ENCODE measurements at regions not wholly inside any gene's neighbourhood (a gene's known extent, or its start where the extent isn't known, plus 50 kb on each side); places are given as distances from the start of the nearest gene placed in this dataset.

DNA sequence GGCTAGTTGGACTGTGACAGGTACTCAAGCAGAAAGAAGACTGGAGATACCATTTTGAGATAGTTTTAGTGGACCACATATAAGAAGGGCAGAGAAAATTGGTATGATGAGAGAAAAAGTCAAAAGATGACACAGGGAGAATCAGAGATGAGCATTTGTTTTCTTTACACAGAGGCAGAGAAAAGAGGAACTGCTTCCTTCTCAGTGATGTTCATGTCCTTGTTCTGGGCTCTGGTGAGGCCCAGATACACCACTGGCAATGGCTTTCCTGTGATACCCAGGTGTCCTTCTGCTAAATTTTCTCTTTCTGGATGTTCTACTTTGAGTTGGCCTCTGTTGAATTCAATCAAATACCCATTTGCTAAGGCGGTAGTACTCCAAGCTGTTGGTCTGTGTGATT, 1782.7 kb upstream of the SEL1L start:
- CTCF ChIA-PET = interaction anchor here (0.7 to 1.1 kb wide), 2 partner anchors 16 to 22 kb away, joined by 3 read pairs; no protein-coding TSS in a partner anchor
- no peak for TF ChIP-seq ZNF23 (tag by site-specific recombination; IDR thresholded peaks at IDR 0.05; ENCODE audit: borderline replicate concordance)
- no peak for TF ChIP-seq ZNF704 (tag by site-specific recombination; IDR thresholded peaks at IDR 0.05)
- no peak for TF ChIP-seq ZNF37A (tag by site-specific recombination; IDR thresholded peaks at IDR 0.05)
- TF ChIP-seq, protein P1, sequence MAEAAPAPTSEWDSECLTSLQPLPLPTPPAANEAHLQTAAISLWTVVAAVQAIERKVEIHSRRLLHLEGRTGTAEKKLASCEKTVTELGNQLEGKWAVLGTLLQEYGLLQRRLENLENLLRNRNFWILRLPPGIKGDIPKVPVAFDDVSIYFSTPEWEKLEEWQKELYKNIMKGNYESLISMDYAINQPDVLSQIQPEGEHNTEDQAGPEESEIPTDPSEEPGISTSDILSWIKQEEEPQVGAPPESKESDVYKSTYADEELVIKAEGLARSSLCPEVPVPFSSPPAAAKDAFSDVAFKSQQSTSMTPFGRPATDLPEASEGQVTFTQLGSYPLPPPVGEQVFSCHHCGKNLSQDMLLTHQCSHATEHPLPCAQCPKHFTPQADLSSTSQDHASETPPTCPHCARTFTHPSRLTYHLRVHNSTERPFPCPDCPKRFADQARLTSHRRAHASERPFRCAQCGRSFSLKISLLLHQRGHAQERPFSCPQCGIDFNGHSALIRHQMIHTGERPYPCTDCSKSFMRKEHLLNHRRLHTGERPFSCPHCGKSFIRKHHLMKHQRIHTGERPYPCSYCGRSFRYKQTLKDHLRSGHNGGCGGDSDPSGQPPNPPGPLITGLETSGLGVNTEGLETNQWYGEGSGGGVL (tag by site-specific recombination; IDR thresholded peaks at IDR 0.05) = no peak
- TF ChIP-seq ZNF585B (tag by site-specific recombination; IDR thresholded peaks at IDR 0.05) = no peak

GRCh38 chr14:83320837-83321236, 1787.2 kb upstream of the SEL1L start:
- Histone ChIP-seq H3K4me1 (ENCODE audit: control insufficient read depth, insufficient read depth, low read length) (no peaks in the 10 kb centered on the region), H3K4me3 (ENCODE audit: low read depth, low read length) (no peak overlapping the region), H3K27ac (ENCODE audit: extremely low read depth, low read depth, low read length) (no peak overlapping the region), H3K9me3 (ENCODE audit: control insufficient read depth, insufficient read depth, low read depth, low read length) (no peaks in the 10 kb centered on the region), H3K36me3 (ENCODE audit: control insufficient read depth in 2 of 2, insufficient read depth in 1 of 2, low read length in 2 of 2) (no peaks in the 10 kb centered on the region)
- ChIA-PET CTCF (no interaction called here), POLR2A (no interaction called here)
- no peak for TF ChIP-seq AEBP2 (tag by site-specific recombination; IDR thresholded peaks at IDR 0.05; ENCODE audit: borderline replicate concordance)
- no peak for TF ChIP-seq ZNF221 (tag by site-specific recombination; IDR thresholded peaks at IDR 0.05; ENCODE audit: borderline replicate concordance)
- TF ChIP-seq ZNF514 (tag by site-specific recombination; IDR thresholded peaks at IDR 0.05) = no peak
- TF ChIP-seq ZNF549 (tag by site-specific recombination; IDR thresholded peaks at IDR 0.05) = no peak
- TF ChIP-seq ZNF621 (tag by site-specific recombination; IDR thresholded peaks at IDR 0.05) = no peak

More for the DNA sequence above, 1782.7 kb upstream of the SEL1L start:
- Histone ChIP-seq H3K9me3 (ENCODE audit: control insufficient read depth, insufficient read depth, low read depth, low read length) (no peaks in the 10 kb centered on the region), H3K27ac (ENCODE audit: extremely low read depth, low read depth, low read length) (no peak overlapping the region), H3K36me3 (ENCODE audit: control insufficient read depth in 2 of 2, insufficient read depth in 1 of 2, low read length in 2 of 2) (no peaks in the 10 kb centered on the region), H3K4me3 (ENCODE audit: low read depth, low read length) (no peak overlapping the region), H3K4me1 (ENCODE audit: control insufficient read depth, insufficient read depth, low read length) (no peaks in the 10 kb centered on the region)
- POLR2A ChIA-PET = no interaction called here

DNA sequence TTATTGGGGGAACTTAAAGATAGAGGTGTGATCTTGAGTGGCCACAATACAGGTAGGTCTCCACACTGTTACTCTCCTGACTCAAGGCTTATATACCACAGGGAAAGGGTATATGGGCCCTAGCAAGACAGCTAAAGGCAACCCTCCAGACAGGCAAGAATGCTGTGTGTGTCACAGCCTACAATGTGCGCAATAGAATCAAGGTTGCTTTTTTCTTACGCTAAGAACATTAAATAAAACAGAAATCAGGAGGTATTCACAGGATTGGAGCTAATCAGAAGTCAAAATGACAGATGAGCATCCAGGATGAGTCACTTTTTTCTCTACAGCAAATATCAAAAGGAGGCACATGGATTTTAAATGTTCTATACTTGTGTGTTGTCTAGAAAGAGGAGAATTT, 1797.9 kb upstream of the SEL1L start:
- Histone ChIP-seq H3K36me3 (ENCODE audit: control insufficient read depth in 2 of 2, insufficient read depth in 1 of 2, low read length in 2 of 2) (no peaks in the 10 kb centered on the region), H3K27ac (ENCODE audit: extremely low read depth, low read depth, low read length) (no peak overlapping the region), H3K4me3 (ENCODE audit: low read depth, low read length) (no peak overlapping the region), H3K9me3 (ENCODE audit: control insufficient read depth, insufficient read depth, low read depth, low read length) (no peaks in the 10 kb centered on the region), H3K4me1 (ENCODE audit: control insufficient read depth, insufficient read depth, low read length) (no peaks in the 10 kb centered on the region)
- POLR2A ChIA-PET = no interaction called here
- CTCF ChIA-PET = interaction anchor here (0.8 kb wide), 1 partner anchor 23 kb away, joined by 4 read pairs; no protein-coding TSS in a partner anchor
- TF ChIP-seq ZNF692 (tag by site-specific recombination; IDR thresholded peaks at IDR 0.05) = no peak
- TF ChIP-seq ZNF16 (tag by site-specific recombination; IDR thresholded peaks at IDR 0.05; ENCODE audit: low read depth) = no peak
- no peak for TF ChIP-seq ZBTB21 (tag by site-specific recombination; IDR thresholded peaks at IDR 0.05)
- no peak for TF ChIP-seq ZNF169 (tag by site-specific recombination; IDR thresholded peaks at IDR 0.05)
- TF ChIP-seq, protein P2, sequence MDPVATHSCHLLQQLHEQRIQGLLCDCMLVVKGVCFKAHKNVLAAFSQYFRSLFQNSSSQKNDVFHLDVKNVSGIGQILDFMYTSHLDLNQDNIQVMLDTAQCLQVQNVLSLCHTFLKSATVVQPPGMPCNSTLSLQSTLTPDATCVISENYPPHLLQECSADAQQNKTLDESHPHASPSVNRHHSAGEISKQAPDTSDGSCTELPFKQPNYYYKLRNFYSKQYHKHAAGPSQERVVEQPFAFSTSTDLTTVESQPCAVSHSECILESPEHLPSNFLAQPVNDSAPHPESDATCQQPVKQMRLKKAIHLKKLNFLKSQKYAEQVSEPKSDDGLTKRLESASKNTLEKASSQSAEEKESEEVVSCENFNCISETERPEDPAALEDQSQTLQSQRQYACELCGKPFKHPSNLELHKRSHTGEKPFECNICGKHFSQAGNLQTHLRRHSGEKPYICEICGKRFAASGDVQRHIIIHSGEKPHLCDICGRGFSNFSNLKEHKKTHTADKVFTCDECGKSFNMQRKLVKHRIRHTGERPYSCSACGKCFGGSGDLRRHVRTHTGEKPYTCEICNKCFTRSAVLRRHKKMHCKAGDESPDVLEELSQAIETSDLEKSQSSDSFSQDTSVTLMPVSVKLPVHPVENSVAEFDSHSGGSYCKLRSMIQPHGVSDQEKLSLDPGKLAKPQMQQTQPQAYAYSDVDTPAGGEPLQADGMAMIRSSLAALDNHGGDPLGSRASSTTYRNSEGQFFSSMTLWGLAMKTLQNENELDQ (tag by site-specific recombination; IDR thresholded peaks at IDR 0.05; ENCODE audit: low read depth) = no peak
- no peak for TF ChIP-seq ZEB2 (tag by site-specific recombination; IDR thresholded peaks at IDR 0.05)
- no peak for TF ChIP-seq ZNF175 (tag by site-specific recombination; IDR thresholded peaks at IDR 0.05)
- TF ChIP-seq KLF8 (tag by site-specific recombination; IDR thresholded peaks at IDR 0.05) = no peak
- TF ChIP-seq ZNF473 (tag by site-specific recombination; IDR thresholded peaks at IDR 0.05) = no peak
- TF ChIP-seq ZNF280D (tag by site-specific recombination; IDR thresholded peaks at IDR 0.05) = no peak
